ENCODE measurements at regions not wholly inside any gene's neighbourhood (a gene's known extent, or its start where the extent isn't known, plus 50 kb on each side); places are given as distances from the start of the nearest gene placed in this dataset.

DNA sequence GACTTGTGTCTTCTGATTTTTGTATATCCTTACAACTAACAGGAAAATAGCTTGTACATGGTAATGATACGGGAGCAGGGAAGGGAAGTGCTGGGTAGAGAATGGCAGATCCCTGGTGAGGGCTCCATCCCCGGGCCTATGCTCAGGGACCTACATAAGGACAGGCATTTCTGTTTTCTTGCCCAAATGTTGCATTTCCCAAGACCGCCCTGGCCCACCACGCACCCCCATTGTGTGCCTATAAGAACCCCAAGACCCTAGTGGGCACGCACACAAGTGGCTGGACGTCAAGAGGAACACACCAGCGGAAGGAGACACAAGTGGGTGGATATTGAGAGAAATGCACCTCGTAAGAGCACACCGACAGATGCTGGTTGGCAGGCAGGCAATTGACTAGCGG lies 616.3 kb upstream of the MAN1A1 start (continued):
- TF ChIP-seq, protein P1, sequence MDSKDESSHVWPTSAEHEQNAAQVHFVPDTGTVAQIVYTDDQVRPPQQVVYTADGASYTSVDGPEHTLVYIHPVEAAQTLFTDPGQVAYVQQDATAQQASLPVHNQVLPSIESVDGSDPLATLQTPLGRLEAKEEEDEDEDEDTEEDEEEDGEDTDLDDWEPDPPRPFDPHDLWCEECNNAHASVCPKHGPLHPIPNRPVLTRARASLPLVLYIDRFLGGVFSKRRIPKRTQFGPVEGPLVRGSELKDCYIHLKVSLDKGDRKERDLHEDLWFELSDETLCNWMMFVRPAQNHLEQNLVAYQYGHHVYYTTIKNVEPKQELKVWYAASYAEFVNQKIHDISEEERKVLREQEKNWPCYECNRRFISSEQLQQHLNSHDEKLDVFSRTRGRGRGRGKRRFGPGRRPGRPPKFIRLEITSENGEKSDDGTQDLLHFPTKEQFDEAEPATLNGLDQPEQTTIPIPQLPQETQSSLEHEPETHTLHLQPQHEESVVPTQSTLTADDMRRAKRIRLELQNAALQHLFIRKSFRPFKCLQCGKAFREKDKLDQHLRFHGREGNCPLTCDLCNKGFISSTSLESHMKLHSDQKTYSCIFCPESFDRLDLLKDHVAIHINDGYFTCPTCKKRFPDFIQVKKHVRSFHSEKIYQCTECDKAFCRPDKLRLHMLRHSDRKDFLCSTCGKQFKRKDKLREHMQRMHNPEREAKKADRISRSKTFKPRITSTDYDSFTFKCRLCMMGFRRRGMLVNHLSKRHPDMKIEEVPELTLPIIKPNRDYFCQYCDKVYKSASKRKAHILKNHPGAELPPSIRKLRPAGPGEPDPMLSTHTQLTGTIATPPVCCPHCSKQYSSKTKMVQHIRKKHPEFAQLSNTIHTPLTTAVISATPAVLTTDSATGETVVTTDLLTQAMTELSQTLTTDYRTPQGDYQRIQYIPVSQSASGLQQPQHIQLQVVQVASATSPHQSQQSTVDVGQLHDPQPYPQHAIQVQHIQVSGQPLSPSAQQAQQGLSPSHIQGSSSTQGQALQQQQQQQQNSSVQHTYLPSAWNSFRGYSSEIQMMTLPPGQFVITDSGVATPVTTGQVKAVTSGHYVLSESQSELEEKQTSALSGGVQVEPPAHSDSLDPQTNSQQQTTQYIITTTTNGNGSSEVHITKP (IDR thresholded peaks at IDR 0.05; ENCODE audit: partially characterized antibody): no peak

DNA sequence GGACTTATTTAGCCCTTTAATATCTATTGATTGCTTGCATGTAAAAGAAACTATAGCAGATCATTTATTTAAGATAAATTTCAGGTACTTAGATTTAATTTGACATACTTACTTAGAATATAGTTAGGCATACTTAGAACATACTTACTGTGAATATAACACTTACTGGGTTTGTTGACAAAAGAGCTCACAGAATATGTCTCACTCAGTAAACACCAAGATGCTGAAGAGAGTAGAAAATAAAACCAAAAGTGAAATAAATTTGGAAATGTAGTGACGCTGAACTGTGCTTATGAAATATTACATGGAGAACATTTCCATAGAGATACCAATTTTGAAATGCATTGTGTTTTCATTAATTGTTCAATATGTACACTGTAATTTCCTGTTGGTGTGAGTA lies 615.4 kb upstream of the MAN1A1 start:
- no peak for DNase-seq (ENCODE audit: extremely low read depth in 1 of 4, low spot score in 3 of 4)
- H3K27me3 ChIP-seq (ENCODE audit: control insufficient read depth in 2 of 2, insufficient read depth in 2 of 2, low read length in 2 of 2): no peaks in the 10 kb centered on the region
- no peak for FAIRE-seq
- no peaks in the 10 kb centered on the region for H3K36me3 ChIP-seq (ENCODE audit: control insufficient read depth, insufficient read depth, low read length)
- intact Hi-C loops (cut with micrococcal nuclease) (no loop called here), in situ Hi-C loops (cut with MboI) (no loop called here)
- H3K9me3 ChIP-seq (replicated peaks; ENCODE audit: control insufficient read depth, insufficient read depth, low read depth, low read length): no peaks in the 10 kb centered on the region
- no peak overlapping the region for H3K4me2 ChIP-seq (ENCODE audit: insufficient read depth, low read length)
- TF ChIP-seq RCOR1 (IDR thresholded peaks at IDR 0.05; ENCODE audit: borderline replicate concordance in 1 of 2, low read depth in 2 of 2, low read length in 2 of 2) (no peak), TBL1XR1 (IDR thresholded peaks at IDR 0.05; ENCODE audit: low read length in 2 of 2) (no peak), TARDBP (IDR thresholded peaks at IDR 0.05) (no peak), MCM2 (IDR thresholded peaks at IDR 0.05; ENCODE audit: low read depth) (no peak), POLR3G (IDR thresholded peaks at IDR 0.05; ENCODE audit: extremely low read depth, insufficient read length, insufficient replicate concordance) (no peak), HSF4 (CRISPR knock-in tag; IDR thresholded peaks at IDR 0.05; ENCODE audit: borderline replicate concordance) (no peak), TCFL5 (CRISPR knock-in tag; conservative IDR thresholded peaks at IDR 0.05) (no peak)
- H3K9me1 ChIP-seq (ENCODE audit: control insufficient read depth, insufficient read depth, low read length): no peaks in the 10 kb centered on the region
- 0% methylated on average over 1 of the region's 1 CpG for WGBS (ENCODE audit: insufficient coverage, low coverage, missing lambda C conversion rate)
- no peak for ATAC-seq
- no peak overlapping the region for H3K9ac ChIP-seq (ENCODE audit: insufficient read depth in 1 of 2, low read depth in 2 of 2, low read length in 2 of 2)
- no peak overlapping the region for H3K4me3 ChIP-seq
- POLR2A ChIA-PET: no interaction called here
- H3K27ac ChIP-seq (ENCODE audit: extremely low read depth, low read depth, low read length): no peak overlapping the region
- CTCF ChIA-PET (ENCODE audit: low intra/inter-chr PET ratio): no interaction called here
- H4K20me1 ChIP-seq (replicated peaks; ENCODE audit: control insufficient read depth, insufficient read depth, low read length): no peaks in the 10 kb centered on the region
- no peaks in the 10 kb centered on the region for H3K79me2 ChIP-seq (ENCODE audit: control insufficient read depth, insufficient read depth, low read length)
- no peak overlapping the region for H2AFZ ChIP-seq (ENCODE audit: low read depth, low read length)
- no TSS peak for BruUV-seq (replicated peaks)
- H3K4me1 ChIP-seq (replicated peaks in 1 of 2; ENCODE audit: control insufficient read depth in 2 of 2, insufficient read depth in 2 of 2, low read length in 2 of 2): no peaks in the 10 kb centered on the region
